ENCODE measurements at regions not wholly inside any gene's neighbourhood (a gene's known extent, or its start where the extent isn't known, plus 50 kb on each side); places are given as distances from the start of the nearest gene placed in this dataset.

DNA sequence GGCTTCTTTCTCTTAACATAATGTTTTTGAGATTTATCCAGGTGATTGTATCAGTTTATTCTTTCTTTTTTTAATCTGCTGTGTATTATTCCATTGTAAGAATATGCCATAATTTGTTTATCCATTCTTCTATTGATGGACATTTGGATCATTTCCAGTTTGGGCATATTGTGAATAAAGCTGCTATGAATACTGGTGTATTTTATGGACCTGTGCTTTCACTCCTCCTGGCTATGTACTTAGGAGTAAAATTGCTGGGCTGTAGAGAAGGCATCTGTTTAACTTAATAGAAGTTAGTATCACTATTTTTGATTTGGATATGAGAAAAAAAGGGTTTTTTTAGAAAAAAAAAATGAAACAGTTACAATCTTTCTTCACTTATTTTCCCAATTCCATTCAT is 50.0 kb upstream of the FAM9C start:
- TF ChIP-seq, protein P1, sequence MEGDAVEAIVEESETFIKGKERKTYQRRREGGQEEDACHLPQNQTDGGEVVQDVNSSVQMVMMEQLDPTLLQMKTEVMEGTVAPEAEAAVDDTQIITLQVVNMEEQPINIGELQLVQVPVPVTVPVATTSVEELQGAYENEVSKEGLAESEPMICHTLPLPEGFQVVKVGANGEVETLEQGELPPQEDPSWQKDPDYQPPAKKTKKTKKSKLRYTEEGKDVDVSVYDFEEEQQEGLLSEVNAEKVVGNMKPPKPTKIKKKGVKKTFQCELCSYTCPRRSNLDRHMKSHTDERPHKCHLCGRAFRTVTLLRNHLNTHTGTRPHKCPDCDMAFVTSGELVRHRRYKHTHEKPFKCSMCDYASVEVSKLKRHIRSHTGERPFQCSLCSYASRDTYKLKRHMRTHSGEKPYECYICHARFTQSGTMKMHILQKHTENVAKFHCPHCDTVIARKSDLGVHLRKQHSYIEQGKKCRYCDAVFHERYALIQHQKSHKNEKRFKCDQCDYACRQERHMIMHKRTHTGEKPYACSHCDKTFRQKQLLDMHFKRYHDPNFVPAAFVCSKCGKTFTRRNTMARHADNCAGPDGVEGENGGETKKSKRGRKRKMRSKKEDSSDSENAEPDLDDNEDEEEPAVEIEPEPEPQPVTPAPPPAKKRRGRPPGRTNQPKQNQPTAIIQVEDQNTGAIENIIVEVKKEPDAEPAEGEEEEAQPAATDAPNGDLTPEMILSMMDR (IDR thresholded peaks at IDR 0.05), result no peak
- no peak for TF ChIP-seq POLR2AphosphoS5 (IDR thresholded peaks at IDR 0.05; ENCODE audit: low read depth, low read length)
